Esophagus squamous epithelium (tissue), 4 donors: ENCODE measurements at regions not wholly inside any gene's neighbourhood (a gene's known extent, or its start where the extent isn't known, plus 50 kb on each side); places are given as distances from the start of the nearest gene placed in this dataset.

Source experiments
- POLR2A ChIP-seq, 4 donors: fragments of 450-650 bp; IDR thresholded peaks; one replicate each; pipeline ENCODE4 v1.6.1; 2017; ENCODE audit warnings: antibody characterized with exemption in 4 of 4, mild to moderate bottlenecking in 4 of 4, moderate library complexity in 3 of 4
- TF ChIP-seq, protein P1 (sequence below), 6 experiments: fragments of 450-650 bp in 4 of 6; fragments of 200-600 bp in 2 of 6; sonication (generic) in 2 of 6; IDR thresholded peaks; one replicate each; pipeline ENCODE4 v1.5.1; 2016 to 2019; ENCODE audit warnings: antibody characterized with exemption in 6 of 6, mild to moderate bottlenecking in 4 of 6, moderate library complexity in 4 of 6

DNA sequence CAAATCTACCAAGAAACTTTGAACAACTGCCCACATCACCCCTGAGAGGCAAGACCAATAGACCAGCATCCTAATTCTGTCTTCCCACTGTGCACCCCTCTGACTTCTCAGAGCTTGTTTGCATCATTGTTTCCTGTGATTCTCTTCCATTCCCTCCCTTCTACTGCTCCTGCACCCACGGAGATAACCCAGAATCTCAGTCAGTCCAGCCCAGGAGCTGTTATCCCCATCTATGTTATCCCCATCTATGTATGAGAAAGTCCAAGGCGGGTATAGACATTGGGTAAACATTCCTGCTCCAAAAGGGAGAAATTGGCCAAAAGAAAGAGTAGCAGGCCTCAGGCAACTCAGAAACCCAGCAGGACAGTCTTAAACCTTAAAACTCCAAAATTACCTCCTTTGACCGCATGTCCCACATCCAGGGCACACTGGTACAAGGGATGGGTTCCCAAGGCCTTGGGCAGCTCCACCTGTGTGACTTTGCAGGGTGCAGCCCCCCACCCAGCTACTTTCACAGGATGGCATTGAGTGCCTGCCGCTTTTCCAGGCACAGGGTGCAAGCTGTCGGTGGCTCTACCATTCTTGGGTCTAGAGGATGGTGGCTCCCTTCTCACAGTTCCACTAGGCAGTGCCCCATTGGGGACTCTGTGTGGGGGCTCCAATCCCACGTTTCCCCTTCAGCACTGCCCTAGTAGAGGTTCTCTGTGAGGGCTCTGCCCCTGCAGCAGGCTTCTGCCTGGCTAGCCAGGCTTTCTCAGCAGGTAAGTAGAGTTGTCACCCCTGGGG, 414.8 kb downstream of the NPHP4 start:
- no peak for TF ChIP-seq POLR2A (IDR thresholded peaks at IDR 0.05)
- TF ChIP-seq, protein P1, sequence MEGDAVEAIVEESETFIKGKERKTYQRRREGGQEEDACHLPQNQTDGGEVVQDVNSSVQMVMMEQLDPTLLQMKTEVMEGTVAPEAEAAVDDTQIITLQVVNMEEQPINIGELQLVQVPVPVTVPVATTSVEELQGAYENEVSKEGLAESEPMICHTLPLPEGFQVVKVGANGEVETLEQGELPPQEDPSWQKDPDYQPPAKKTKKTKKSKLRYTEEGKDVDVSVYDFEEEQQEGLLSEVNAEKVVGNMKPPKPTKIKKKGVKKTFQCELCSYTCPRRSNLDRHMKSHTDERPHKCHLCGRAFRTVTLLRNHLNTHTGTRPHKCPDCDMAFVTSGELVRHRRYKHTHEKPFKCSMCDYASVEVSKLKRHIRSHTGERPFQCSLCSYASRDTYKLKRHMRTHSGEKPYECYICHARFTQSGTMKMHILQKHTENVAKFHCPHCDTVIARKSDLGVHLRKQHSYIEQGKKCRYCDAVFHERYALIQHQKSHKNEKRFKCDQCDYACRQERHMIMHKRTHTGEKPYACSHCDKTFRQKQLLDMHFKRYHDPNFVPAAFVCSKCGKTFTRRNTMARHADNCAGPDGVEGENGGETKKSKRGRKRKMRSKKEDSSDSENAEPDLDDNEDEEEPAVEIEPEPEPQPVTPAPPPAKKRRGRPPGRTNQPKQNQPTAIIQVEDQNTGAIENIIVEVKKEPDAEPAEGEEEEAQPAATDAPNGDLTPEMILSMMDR (IDR thresholded peaks at IDR 0.05), result no peak
